ENCODE measurements at regions not wholly inside any gene's neighbourhood (a gene's known extent, or its start where the extent isn't known, plus 50 kb on each side); places are given as distances from the start of the nearest gene placed in this dataset.
A peak's percentile ranks its signal among the peaks of the same experiment; 100 is the strongest.

DNA sequence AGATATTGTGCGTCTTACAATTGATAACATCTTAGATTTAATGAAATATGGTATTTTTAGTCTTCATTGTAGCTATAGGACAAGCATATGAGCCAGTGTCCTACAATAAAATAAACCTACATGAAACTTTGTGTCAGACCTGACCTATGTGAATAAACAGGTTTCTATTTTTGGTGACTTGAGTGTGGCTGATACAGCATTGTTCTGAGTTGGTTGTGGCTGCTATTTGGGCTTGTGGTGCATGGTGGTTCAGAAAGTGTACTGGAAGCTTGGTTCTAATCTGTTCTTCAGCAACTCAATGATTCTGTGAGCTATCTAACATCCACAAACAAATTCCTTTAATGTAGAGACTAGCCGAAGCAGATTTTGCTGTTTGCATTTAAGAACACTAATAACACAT is 64.9 kb upstream of the MAP2 start:
- H3K79me2 ChIP-seq, result no peaks in the 10 kb centered on the region
- TF ChIP-seq, protein P1, sequence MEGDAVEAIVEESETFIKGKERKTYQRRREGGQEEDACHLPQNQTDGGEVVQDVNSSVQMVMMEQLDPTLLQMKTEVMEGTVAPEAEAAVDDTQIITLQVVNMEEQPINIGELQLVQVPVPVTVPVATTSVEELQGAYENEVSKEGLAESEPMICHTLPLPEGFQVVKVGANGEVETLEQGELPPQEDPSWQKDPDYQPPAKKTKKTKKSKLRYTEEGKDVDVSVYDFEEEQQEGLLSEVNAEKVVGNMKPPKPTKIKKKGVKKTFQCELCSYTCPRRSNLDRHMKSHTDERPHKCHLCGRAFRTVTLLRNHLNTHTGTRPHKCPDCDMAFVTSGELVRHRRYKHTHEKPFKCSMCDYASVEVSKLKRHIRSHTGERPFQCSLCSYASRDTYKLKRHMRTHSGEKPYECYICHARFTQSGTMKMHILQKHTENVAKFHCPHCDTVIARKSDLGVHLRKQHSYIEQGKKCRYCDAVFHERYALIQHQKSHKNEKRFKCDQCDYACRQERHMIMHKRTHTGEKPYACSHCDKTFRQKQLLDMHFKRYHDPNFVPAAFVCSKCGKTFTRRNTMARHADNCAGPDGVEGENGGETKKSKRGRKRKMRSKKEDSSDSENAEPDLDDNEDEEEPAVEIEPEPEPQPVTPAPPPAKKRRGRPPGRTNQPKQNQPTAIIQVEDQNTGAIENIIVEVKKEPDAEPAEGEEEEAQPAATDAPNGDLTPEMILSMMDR (IDR thresholded peaks at IDR 0.05), result no peak
- H3K27me3 ChIP-seq (ENCODE audit: control insufficient read depth, insufficient read depth, low read length), result no peaks in the 10 kb centered on the region

DNA sequence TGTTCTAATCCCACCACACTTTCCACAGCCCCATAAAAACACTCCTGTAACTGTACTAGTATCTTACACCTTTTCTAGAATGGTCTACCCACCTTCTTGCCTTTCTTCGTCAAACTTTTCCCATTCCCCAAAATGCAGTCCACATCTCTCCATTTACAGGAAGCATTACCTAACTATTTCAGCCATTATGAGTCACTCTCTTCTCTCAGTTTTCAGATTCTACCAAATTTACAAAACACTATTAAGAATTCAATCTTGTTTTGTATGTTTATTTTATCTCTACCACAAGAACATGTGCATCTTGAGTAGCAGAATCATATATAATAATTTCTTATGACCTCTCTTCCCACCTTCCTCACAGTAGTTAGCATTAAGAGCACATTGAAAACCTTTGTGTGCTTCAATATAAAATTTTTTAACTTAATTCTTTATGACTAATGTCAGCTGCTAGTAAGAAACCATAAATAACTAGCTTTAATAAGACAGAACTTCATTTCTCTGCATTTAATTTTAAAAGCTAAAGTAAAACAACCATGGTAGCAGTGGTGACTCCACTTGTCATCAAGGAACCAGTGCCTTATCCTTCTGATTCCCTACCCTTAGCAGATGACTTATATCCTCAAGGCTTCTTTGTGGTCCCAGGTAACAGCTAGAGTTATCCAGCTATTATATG is 56.6 kb upstream of the MAP2 start:
- Histone ChIP-seq H3K9me3 (ENCODE audit: control insufficient read depth, low read length) (no peaks in the 10 kb centered on the region), H3K4me3 (ENCODE audit: low read depth, low read length) (no peak overlapping the region), H3K4me2 (ENCODE audit: low read length) (no peak overlapping the region), H3K27me3 (ENCODE audit: control insufficient read depth, insufficient read depth, low read length) (no peaks in the 10 kb centered on the region), H3K4me1 (peaks cover 5% of the 10 kb centered on the region), H3K36me3 (ENCODE audit: control insufficient read depth, insufficient read depth, low read length) (no peaks in the 10 kb centered on the region), H3K9ac (no peak overlapping the region), H3K27ac (no peak overlapping the region), H2AFZ (no peak overlapping the region), H3K79me2 (no peaks in the 10 kb centered on the region)
- TF ChIP-seq, protein P1 (IDR thresholded peaks at IDR 0.05), result no peak

More for the DNA sequence above, 64.9 kb upstream of the MAP2 start:
- no peak overlapping the region for H3K9ac ChIP-seq
- no peaks in the 10 kb centered on the region for H3K4me1 ChIP-seq
- H3K4me3 ChIP-seq (ENCODE audit: low read depth, low read length), result no peak overlapping the region
- no peak overlapping the region for H3K4me2 ChIP-seq (ENCODE audit: low read length)
- no peaks in the 10 kb centered on the region for H3K9me3 ChIP-seq (ENCODE audit: control insufficient read depth, low read length)
- no peak overlapping the region for H2AFZ ChIP-seq
- H3K36me3 ChIP-seq (ENCODE audit: control insufficient read depth, insufficient read depth, low read length), result no peaks in the 10 kb centered on the region
- no peak overlapping the region for H3K27ac ChIP-seq

DNA sequence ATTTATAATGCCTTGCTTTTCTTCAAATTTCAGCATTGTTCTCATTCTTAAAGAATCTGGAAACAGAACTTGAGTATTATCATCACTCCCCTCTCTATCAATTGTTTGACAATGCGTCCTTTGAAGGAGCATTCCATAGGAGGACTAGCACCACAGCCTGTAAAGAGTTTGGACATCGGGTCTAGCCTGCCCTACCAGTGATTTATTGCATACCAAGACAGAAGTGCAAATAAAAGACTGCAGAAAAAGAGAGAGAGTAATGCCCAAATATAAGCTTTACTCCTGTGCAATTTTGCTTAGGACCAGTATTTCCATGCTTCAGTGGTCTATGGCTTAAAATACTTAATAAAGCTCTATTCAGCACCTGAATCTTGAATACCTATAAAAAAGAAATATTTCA is 55.4 kb upstream of the MAP2 start:
- H3K4me1 ChIP-seq, result peaks cover 5% of the 10 kb centered on the region
- no peaks in the 10 kb centered on the region for H3K27me3 ChIP-seq (ENCODE audit: control insufficient read depth, insufficient read depth, low read length)
- no peaks in the 10 kb centered on the region for H3K9me3 ChIP-seq (ENCODE audit: control insufficient read depth, low read length)
- no peaks in the 10 kb centered on the region for H3K36me3 ChIP-seq (ENCODE audit: control insufficient read depth, insufficient read depth, low read length)
- TF ChIP-seq, protein P1 (IDR thresholded peaks at IDR 0.05), result no peak
- H3K9ac ChIP-seq, result no peak overlapping the region
- no peak overlapping the region for H3K4me2 ChIP-seq (ENCODE audit: low read length)
- no peak overlapping the region for H2AFZ ChIP-seq
- no peaks in the 10 kb centered on the region for H3K79me2 ChIP-seq
- H3K27ac ChIP-seq, result no peak overlapping the region
- peak overlapping the region; percentile 20 for H3K4me3 ChIP-seq (ENCODE audit: low read depth, low read length)

DNA sequence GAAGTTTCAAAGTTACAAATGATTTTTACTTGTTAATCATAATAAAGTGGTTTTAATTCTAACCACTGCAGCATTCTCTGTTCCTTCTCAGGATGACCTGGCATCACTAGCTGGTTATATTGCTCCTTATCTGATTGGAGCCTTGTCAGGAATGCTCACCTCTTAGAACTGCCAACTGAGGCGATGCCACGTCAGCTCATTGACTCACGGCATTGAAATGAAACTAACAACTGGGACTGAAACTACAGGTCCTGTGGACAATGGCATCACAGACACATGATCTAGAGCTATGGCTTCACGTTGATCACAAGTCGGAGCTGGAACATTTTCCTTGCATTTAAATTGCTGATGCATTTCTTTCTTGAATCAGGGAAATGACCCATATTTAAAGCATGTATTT is 54.9 kb upstream of the MAP2 start:
- Histone ChIP-seq H3K36me3 (ENCODE audit: control insufficient read depth, insufficient read depth, low read length) (no peaks in the 10 kb centered on the region), H3K9ac (no peak overlapping the region), H3K4me2 (ENCODE audit: low read length) (peak overlapping the region; percentile 48), H3K9me3 (ENCODE audit: control insufficient read depth, low read length) (no peaks in the 10 kb centered on the region), H3K4me1 (peaks cover 5% of the 10 kb centered on the region), H2AFZ (peak overlapping the region; percentile 0), H3K27me3 (ENCODE audit: control insufficient read depth, insufficient read depth, low read length) (no peaks in the 10 kb centered on the region), H3K79me2 (no peaks in the 10 kb centered on the region), H3K27ac (peak overlapping the region; percentile 2), H3K4me3 (ENCODE audit: low read depth, low read length) (peak overlapping the region; percentile 20)
- TF ChIP-seq, protein P1 (IDR thresholded peaks at IDR 0.05), result no peak

DNA sequence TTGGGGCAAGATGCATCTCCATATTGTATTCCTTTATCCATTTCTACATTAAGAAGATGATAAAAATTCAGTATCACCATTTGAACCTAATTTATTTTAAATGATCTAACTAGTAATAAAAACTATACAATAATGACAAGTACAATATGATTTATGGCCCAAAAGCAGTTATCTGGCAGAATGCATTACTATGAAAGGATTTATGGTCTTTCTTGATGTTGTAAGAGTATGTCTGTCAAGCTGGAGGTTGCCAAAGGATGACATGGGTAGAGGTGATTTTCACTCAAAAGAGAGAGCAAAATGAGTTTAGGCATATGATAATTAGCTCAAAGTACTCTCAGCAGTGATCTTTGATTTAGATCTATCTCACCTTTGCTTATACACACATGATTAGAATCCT is 54.2 kb upstream of the MAP2 start:
- no peak overlapping the region for H3K4me3 ChIP-seq (ENCODE audit: low read depth, low read length)
- H3K27ac ChIP-seq, result no peak overlapping the region
- H3K79me2 ChIP-seq, result no peaks in the 10 kb centered on the region
- H2AFZ ChIP-seq, result no peak overlapping the region
- H3K4me2 ChIP-seq (ENCODE audit: low read length), result no peak overlapping the region
- H3K27me3 ChIP-seq (ENCODE audit: control insufficient read depth, insufficient read depth, low read length), result no peaks in the 10 kb centered on the region
- no peak overlapping the region for H3K9ac ChIP-seq
- peaks cover 5% of the 10 kb centered on the region for H3K4me1 ChIP-seq
- no peaks in the 10 kb centered on the region for H3K36me3 ChIP-seq (ENCODE audit: control insufficient read depth, insufficient read depth, low read length)
- TF ChIP-seq, protein P1 (IDR thresholded peaks at IDR 0.05), result no peak
- H3K9me3 ChIP-seq (ENCODE audit: control insufficient read depth, low read length), result no peaks in the 10 kb centered on the region
